Tibial artery (tissue), 4 donors: ENCODE measurements at regions not wholly inside any gene's neighbourhood (a gene's known extent, or its start where the extent isn't known, plus 50 kb on each side); places are given as distances from the start of the nearest gene placed in this dataset.
"Not testable (repeated sequence)": the region's sequence is repeated elsewhere in the genome, so short reads cannot be mapped to it uniquely, and the experiment has no call there.

Experiments
- DNase-seq, 2 donors: peaks; one replicate each; pipeline ENCODE4 v3.0.0-alpha.2; 2019
- H3K27ac ChIP-seq, 2 donors: fragments of 200-600 bp; sonication (generic) in 1 of 2; 1 replicate in 1 of 2; 2 replicates in 1 of 2; pipeline ENCODE4 v1.5.1; 2018 to 2019; ENCODE audit warnings: mild to moderate bottlenecking in 1 of 2
- H3K27me3 ChIP-seq, 2 donors: fragments of 200-600 bp; sonication (generic) in 1 of 2; one replicate each; pipeline versions ENCODE4 v1.5.1 to v1.6.0; 2016 to 2019
- H3K36me3 ChIP-seq, 3 donors: fragments of 200-600 bp; sonication (generic) in 2 of 3; one replicate each; pipeline ENCODE4 v1.5.1; 2016 to 2019; ENCODE audit warnings: mild to moderate bottlenecking in 2 of 3
- H3K4me1 ChIP-seq, 4 donors: fragments of 200-600 bp; sonication (generic) in 2 of 4; 1 replicate in 3 of 4; 2 replicates in 1 of 4; pipeline ENCODE4 v1.5.1; 2016 to 2019
- H3K4me3 ChIP-seq, 2 donors: fragments of 200-600 bp; sonication (generic) in 1 of 2; 1 replicate in 1 of 2; 2 replicates in 1 of 2; pipeline ENCODE4 v1.5.1; 2018 to 2019; ENCODE audit warnings: mild to moderate bottlenecking in 2 of 2
- H3K9me3 ChIP-seq, 3 donors: fragments of 200-600 bp; sonication (generic) in 1 of 3; one replicate each; pipeline ENCODE4 v1.5.1; 2016 to 2019
- CTCF ChIP-seq, 2 experiments: fragments of 200-600 bp in 1 of 2; fragments of 450-650 bp in 1 of 2; IDR thresholded peaks; one replicate each; pipeline ENCODE4 v1.5.1; 2017 to 2019; ENCODE audit warnings: antibody characterized with exemption in 2 of 2, mild to moderate bottlenecking in 1 of 2, moderate library complexity in 1 of 2
- intact Hi-C: fragments of 100-400 bp; cut with DNase I; formaldehyde crosslinking; loops from one replicate; pipeline ENCODE4 v1.15.0; 2023; ENCODE audit warnings: low total_unique reads

- H3K4me3 ChIP-seq = no peak overlapping the region
- H3K27me3 ChIP-seq = no peaks in the 10 kb centered on the region
- H3K36me3 ChIP-seq = no peaks in the 10 kb centered on the region
- no peak for TF ChIP-seq CTCF (IDR thresholded peaks at IDR 0.05)
- no peak for DNase-seq
- H3K9me3 ChIP-seq = no peaks in the 10 kb centered on the region
- no peaks in the 10 kb centered on the region for H3K4me1 ChIP-seq
- intact Hi-C loops = no loop called here
- H3K27ac ChIP-seq = no peak overlapping the region
Measured at GRCh38 chr2:41334159-41334558, 713.7 kb upstream of the PKDCC start.

GRCh38 chr2:41335573-41335972, 712.2 kb upstream of the PKDCC start:
- H3K36me3 ChIP-seq, H3K27ac ChIP-seq, H3K4me3 ChIP-seq, DNase-seq, H3K27me3 ChIP-seq, intact Hi-C loops, H3K9me3 ChIP-seq, H3K4me1 ChIP-seq: not testable (repeated sequence)

GRCh38 chr2:41337956-41338355, 709.9 kb upstream of the PKDCC start:
- Histone ChIP-seq H3K9me3 (no peaks in the 10 kb centered on the region), H3K4me3 (no peak overlapping the region), H3K27ac (no peak overlapping the region), H3K4me1 (no peaks in the 10 kb centered on the region), H3K36me3 (no peaks in the 10 kb centered on the region), H3K27me3 (no peaks in the 10 kb centered on the region)
- no peak for TF ChIP-seq CTCF (IDR thresholded peaks at IDR 0.05)
- intact Hi-C loops = no loop called here
- DNase-seq = no peak

GRCh38 chr2:41344529-41344928, 703.3 kb upstream of the PKDCC start:
- TF ChIP-seq CTCF (IDR thresholded peaks at IDR 0.05) = no peak
- no peaks in the 10 kb centered on the region for H3K27me3 ChIP-seq
- H3K4me1 ChIP-seq = no peaks in the 10 kb centered on the region
- no peaks in the 10 kb centered on the region for H3K36me3 ChIP-seq
- no peak for DNase-seq
- H3K4me3 ChIP-seq = no peak overlapping the region
- no peak overlapping the region for H3K27ac ChIP-seq
- intact Hi-C loops = no loop called here
- no peaks in the 10 kb centered on the region for H3K9me3 ChIP-seq

GRCh38 chr2:41353060-41353459, 694.8 kb upstream of the PKDCC start:
- no peak for DNase-seq
- TF ChIP-seq CTCF (IDR thresholded peaks at IDR 0.05) = no peak
- Histone ChIP-seq H3K9me3 (no peaks in the 10 kb centered on the region), H3K27me3 (no peaks in the 10 kb centered on the region), H3K4me3 (no peak overlapping the region), H3K27ac (no peak overlapping the region), H3K4me1 (peaks cover 0 to 13% (median 0%) of the 10 kb centered on the region in 4 donors), H3K36me3 (no peaks in the 10 kb centered on the region)
- intact Hi-C loops = no loop called here

- Histone ChIP-seq H3K36me3 (no peaks in the 10 kb centered on the region), H3K27me3 (no peaks in the 10 kb centered on the region), H3K4me1 (peaks cover 0 to 13% (median 0%) of the 10 kb centered on the region in 4 donors), H3K27ac (no peak overlapping the region), H3K9me3 (no peaks in the 10 kb centered on the region), H3K4me3 (no peak overlapping the region)
- no peak for DNase-seq
- TF ChIP-seq CTCF (IDR thresholded peaks at IDR 0.05) = no peak
- intact Hi-C loops = no loop called here
Measured at GRCh38 chr2:41355794-41356193, 692.0 kb upstream of the PKDCC start.
